ENCODE measurements at regions not wholly inside any gene's neighbourhood (a gene's known extent, or its start where the extent isn't known, plus 50 kb on each side); places are given as distances from the start of the nearest gene placed in this dataset.

DNA sequence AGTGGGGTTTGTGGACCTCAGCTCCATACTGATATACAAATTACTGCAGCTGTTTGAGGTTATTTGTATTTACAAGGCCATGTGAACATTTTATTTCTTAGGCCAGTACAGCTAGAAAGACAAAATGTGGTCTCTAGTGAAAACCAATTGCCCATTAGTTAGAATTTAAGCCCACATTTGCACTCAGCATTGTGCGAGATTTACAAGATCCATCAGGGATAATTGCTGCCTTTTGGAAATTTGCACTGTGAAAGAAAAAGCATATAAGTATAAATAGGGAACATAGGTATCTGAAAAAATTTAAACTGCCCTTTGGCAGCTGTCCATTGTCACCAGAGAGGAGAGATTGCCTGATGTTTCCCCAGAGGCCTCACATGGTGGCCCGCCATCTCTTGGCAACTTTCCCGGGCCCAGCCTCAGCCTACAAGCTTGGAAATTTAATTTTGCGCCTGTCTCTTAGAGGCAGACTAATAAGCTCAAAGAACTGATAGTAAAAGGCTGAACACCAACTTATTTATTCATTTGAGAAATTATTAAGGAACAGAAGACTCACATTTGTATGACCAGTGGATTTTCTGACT lies 120.7 kb downstream of the MAP3K21 start:
- TF ChIP-seq POLR2A (IDR thresholded peaks at IDR 0.05; ENCODE audit: low read length) (no peak), GATA1 (IDR thresholded peaks at IDR 0.05; ENCODE audit: low read depth, low read length) (no peak)

Measured in erythroblast (primary cell).